PC-9 (cell line): ENCODE measurements at regions not wholly inside any gene's neighbourhood (a gene's known extent, or its start where the extent isn't known, plus 50 kb on each side); places are given as distances from the start of the nearest gene placed in this dataset.

Experiments
- CTCF ChIP-seq: fragments of 200-600 bp; sonication (generic); conservative IDR thresholded peaks from 2 replicates; pipeline ENCODE4 v1.6.1; 2017; ENCODE audit warnings: mixed run types, antibody characterized with exemption, mild to moderate bottlenecking, moderate library complexity
- EZH2 ChIP-seq: fragments of 200-600 bp; sonication (generic); IDR thresholded peaks from 2 replicates; pipeline ENCODE4 v1.8.0; 2017; ENCODE audit warnings: antibody characterized with exemption, low read depth

GRCh38 chr7:92964141-92964540 lies 127.8 kb upstream of the CDK6 start:
- TF ChIP-seq CTCF (no peak), EZH2 (no peak)
